DND-41 (cell line): ENCODE measurements at regions not wholly inside any gene's neighbourhood (a gene's known extent, or its start where the extent isn't known, plus 50 kb on each side); places are given as distances from the start of the nearest gene placed in this dataset.

Experiments
- EZH2 ChIP-seq: IDR thresholded peaks from 3 replicates; pipeline ENCODE4 v1.6.1; 2012; ENCODE audit warnings: borderline replicate concordance, low read depth, mild to moderate bottlenecking, moderate library complexity, low read length, inconsistent platforms; ENCODE audit not compliant: severe bottlenecking
- TF ChIP-seq, protein P1 (sequence below): IDR thresholded peaks from 2 replicates; pipeline ENCODE4 v1.5.1; 2012; ENCODE audit warnings: borderline replicate concordance, low read length, moderate library complexity, mild to moderate bottlenecking; ENCODE audit not compliant: poor library complexity, severe bottlenecking; ENCODE audit errors: extremely low read depth

DNA sequence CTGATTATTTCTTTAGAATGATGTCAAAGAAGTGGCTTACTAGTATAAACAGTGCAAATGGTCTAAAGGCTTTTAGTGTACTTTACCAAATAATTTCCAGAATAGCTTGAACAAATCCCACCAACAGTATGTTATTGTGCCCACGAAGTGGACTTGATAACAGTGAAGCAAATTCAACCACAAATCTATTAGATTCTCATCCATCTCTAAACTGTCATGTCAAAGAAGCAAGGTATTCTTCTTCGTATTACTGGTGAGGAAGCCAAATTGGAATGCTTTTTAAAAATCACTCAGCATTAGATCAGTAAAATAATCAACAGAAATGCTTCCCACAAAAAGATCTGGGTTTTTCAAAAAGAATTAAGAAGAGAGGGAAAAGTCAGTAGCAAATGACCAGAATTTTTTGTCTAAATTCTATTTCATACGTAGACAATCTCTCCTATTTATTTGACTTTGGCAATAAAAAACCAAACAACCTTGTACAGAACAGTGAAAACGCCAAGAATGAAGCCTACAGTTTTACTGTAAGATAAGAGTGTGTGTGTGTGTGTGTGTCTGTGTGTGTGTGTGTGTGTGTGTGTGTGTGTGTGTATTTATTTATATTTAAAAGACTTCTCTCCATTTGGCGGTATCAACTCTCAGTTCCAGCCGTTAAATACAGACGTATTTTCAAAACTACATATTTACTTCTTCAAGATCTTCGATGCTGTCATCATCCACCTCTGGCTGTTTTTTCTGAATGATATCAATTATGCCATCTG is 114.6 kb downstream of the CYB561 start:
- TF ChIP-seq, protein P1, sequence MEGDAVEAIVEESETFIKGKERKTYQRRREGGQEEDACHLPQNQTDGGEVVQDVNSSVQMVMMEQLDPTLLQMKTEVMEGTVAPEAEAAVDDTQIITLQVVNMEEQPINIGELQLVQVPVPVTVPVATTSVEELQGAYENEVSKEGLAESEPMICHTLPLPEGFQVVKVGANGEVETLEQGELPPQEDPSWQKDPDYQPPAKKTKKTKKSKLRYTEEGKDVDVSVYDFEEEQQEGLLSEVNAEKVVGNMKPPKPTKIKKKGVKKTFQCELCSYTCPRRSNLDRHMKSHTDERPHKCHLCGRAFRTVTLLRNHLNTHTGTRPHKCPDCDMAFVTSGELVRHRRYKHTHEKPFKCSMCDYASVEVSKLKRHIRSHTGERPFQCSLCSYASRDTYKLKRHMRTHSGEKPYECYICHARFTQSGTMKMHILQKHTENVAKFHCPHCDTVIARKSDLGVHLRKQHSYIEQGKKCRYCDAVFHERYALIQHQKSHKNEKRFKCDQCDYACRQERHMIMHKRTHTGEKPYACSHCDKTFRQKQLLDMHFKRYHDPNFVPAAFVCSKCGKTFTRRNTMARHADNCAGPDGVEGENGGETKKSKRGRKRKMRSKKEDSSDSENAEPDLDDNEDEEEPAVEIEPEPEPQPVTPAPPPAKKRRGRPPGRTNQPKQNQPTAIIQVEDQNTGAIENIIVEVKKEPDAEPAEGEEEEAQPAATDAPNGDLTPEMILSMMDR, result no peak
- TF ChIP-seq EZH2, result no peak
